Activated T-cell treated with anti-CD3 and anti-CD28 coated beads for 24 hours (primary cell): ENCODE measurements at regions not wholly inside any gene's neighbourhood (a gene's known extent, or its start where the extent isn't known, plus 50 kb on each side); places are given as distances from the start of the nearest gene placed in this dataset.
"Not testable (repeated sequence)": the region's sequence is repeated elsewhere in the genome, so short reads cannot be mapped to it uniquely, and the experiment has no call there.

ENCODE experiments used
- DNase-seq: peaks from one replicate; pipeline ENCODE4 v3.0.0-alpha.2; 2020; ENCODE audit warnings: low read depth

DNA sequence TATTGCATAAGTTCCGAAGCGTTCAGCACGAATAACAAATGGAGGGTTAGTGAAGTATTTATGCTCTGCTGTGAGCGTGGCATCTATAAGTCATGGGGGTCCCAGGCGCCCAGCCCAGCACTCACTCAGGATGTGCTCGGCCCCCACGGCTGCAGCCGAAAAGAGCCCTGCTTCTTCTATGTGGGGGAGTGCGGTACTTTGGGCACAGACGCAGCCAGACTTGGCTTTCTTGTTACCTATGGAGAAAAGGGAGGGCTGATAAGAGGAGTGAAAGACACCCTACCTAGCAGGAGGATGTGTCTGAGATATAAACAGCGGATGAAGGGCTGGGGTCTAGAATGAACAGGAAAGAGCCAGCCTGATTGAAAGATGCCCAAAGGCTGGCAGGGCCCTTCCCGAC lies 51.4 kb downstream of the MRPL36 start:
- DNase-seq, result no peak

DNA sequence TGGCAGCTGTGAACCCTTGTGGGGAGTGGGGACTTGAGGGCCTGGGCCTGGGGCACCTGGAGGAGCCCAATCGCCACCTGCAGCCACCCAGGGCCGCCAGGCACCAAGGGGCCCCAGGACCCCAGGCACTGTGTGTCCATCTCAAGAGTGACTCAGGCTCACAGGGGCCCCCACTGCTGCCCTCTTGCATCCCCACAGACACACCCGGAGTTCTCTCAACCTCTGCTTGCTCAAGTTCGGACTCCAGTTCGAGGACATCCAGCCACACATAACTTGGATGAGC lies 51.9 kb downstream of the MRPL36 start:
- no peak for DNase-seq

DNA sequence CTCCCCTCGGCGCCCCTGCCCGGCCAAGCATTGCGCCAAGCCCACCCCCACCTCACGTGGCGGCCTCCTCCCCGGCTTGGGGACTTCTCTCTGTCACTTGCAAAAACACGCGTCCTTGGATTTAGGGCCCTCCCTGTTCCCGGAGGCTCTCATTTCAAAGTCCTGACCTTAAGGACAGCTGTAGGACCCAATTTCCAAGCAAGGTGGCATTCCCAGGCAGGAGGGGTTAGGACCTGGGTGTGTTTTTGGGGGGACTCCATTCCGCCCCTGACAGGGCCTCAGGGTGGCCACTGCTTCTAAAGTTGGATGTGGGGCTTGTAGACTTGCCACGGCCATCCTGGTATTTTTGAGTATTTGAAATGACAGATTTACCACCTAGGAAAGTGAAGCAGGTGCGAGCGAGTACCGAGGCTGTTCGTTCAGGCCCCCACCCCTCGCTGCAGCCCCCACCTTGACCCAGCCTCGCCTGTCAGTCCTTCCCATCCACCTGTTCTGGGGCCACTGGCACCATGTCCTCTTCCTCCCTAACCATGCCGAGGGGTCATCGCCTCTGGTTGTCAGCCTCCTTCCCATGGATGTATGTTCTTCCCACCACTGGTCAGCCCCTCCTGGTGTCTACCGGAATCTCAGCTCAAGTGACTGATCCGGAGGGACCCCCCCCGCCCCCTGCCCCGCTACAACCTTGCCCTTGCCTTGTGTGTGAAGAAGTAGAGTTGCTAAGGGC lies 52.4 kb downstream of the MRPL36 start:
- no peak for DNase-seq

DNA sequence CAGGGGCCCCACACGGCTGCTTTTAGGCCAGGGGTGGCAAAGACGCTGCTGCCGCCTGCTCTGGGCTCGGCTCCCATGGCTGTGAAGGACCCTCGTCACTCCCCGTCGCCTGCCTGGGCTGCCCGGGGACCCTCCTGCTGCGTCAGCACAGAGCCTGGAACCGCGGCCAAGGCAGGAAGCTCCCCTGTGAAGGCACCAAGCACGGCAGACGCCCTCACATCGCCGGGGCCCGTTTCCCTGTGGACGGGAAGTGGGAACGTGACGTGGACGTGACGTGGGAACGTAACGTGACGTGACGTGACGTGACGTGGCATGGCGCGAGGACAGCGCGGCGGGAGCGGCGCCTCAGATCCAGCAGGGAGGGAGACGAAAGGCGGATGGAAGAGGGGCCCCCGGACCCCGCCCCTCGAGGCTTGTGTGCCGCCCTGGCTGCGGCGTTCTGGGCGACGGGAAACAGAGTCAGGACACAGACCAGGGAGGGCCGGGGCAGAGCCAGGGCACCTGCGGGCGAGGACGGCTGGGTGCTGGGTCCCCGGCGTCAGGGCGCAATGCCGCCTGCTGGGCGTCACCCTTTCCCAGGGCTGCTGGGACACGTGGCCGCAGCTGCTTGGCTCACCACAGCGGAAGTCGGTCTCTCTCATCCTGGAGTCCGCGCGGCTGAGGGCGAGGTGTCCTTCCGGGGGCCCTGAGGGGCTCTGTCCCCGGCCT lies 53.1 kb downstream of the MRPL36 start:
- DNase-seq, result no peak

GRCh38 chr5:1745796-1746370 lies 53.8 kb downstream of the MRPL36 start:
- DNase-seq, result no peak

DNA sequence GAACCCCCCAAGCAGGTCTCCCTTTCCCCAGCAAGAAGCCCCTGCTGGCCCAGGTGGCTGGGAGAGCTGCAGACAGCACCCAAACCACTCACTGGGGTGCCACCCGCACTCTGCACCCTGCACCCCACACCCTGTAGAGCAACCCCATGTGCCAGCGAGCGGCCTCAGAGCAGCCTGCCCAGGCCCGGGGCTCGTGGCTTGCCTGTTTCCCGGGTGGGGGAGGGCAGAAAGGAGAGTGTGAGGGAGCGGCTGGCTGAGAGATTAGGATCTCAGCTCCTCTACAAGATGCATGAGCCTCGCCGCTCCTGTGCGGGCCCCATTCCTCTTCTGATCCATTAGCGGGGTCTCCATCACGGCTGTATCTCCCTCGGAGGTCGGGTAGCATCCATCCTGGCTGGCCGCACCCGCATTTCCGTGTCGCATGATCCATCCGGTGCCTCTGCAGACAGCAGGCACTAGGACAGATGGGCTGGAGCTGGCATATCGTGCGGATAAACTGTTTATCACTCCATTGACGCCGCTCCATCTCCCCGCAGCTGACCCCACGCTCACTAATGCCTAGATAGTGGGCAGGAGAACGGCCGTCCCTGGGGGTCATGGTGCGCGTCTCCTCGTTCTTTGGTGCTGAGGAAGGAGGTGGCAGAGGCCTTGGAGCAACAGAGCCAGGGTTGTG lies 54.4 kb downstream of the MRPL36 start:
- DNase-seq, result no peak

- DNase-seq, result no peak
Measured at GRCh38 chr5:1744393-1745122, 55.1 kb downstream of the MRPL36 start.

DNA sequence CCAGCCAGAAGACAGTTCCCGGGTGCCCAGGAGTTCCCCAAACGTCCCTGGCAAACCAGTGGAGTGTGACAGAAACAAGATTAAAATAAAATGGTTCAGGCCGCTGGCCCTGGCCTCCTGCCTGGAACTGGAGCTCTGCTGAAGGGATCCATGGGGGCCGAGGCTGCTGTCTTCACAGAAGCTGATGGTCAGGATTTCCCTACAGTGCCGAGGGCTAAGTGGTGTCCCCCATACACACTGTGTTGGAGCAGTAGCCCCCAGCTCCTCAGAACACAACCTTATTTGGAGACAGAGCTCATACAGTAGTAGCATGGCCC lies 55.9 kb downstream of the MRPL36 start:
- no peak for DNase-seq

GRCh38 chr5:1743061-1743768 lies 56.4 kb downstream of the MRPL36 start:
- no peak for DNase-seq

DNA sequence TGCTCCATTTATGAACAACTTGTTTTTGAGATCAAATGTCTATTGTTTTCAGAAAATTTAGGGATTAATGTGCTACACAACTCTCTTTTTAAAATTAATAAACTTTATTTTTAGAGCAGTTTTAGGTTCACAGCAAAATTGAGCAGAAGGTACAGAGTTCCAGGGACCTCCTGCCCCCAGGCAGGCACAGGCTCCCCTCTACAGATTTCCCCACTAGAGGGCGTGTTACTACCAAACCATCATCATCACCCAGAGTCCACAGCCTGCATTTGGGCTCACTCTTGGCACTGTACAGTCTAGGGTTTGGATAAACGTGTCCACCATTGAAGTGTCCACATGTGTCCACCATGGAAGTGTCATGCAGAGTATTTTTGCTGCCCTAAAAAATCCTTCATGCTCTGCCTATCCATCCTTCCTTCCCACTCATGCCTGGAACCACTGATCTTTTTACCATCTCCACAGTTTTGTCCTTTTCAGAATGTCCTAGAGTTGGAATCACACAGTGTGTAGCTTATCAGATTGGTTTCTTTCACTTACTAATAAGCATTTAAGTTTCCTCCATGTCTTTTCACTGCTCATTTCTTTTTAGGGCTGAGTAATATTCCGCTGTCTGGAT lies 61.7 kb downstream of the MRPL36 start:
- peak; percentile 28 for DNase-seq

DNA sequence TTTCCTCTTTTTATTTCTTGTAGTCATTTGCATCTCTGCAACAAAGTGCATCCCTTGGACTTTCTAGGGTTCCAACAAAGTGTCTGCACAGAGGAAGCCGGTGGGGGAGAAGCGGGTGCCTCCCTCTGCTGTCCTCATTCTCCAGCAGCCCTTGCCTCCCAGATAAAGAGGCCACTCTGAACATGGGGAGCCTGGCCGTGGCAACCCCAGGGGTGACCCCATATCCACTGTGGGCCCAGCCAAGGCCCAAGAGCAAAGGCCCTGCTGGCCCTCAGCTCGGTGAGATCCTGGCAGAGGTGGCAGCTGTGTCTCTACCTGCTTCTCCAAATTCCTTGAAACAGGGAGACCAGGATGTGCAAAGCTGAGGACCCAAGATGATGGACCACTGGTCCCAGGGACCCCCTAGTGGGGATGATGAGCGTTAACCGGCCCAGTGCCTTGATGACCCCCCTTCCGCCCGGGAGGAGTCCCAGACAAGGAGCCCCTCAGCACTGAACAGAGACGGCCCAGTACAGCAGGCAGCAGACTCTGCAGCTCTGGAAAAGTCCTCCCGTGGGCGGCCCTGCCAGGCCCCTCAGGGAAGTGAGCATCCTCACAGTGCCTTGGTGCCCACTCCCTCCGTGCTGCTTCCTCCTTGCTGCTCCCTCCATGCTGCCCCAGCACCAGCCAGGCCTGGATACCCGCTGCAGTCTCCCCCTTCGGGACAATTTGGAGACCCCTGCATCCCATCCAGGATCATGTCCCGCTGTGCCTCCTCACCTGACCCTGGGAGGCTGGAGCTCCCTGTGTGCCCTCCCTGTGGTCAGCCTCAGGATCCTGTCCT lies 62.5 kb downstream of the MRPL36 start:
- no peak for DNase-seq

GRCh38 chr5:1736065-1736464 lies 63.6 kb downstream of the MRPL36 start:
- no peak for DNase-seq

DNA sequence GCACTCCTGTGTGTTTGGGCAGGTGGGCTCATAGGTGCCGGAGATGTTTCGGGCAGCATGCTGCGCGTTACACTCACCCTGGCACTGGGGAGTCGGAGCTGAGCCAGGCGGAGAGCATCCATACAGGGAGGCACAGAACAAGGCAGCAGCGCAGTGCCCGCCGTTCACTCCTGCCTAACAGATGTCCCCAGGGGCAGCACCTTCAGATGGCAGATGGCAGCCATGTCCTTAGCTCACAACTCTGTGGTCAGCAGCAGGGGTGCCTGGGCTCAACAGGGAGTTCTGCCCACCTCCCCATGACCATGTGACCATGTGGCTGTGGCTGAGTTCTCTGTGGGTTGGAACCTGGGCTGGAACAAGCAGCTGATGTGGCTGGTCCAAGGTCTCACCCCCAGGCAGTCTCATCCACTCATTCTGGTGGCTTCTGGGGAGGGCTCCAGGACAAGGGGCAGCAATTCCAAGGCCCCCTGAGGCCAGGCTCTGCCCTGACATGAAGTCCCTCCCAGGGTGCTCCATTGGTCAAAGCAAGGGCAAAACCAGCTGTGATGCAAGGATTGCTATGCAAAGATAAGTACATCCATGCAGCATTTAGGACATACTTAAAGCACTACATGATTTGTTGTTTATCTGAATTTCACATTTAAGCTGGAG lies 64.2 kb downstream of the MRPL36 start:
- no peak for DNase-seq

DNA sequence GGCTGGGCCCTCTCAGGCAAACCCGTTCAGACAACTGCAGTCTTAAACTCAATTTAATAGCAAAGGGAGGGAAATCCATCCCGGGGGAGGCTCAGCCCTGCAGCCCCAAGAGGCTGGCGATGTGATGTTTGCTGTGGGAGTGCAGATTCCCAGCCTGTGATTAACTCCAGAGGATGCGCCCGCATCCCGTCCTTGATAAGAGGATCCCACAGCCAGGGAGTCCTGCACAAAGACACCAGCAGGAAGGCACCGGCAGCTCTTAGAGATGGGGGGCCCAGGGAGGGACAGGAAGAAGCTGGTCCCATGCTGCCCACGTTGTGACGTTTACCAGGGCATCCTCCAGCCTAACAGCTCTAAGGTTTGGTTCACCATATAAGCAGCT lies 64.7 kb downstream of the MRPL36 start:
- DNase-seq, result no peak

DNA sequence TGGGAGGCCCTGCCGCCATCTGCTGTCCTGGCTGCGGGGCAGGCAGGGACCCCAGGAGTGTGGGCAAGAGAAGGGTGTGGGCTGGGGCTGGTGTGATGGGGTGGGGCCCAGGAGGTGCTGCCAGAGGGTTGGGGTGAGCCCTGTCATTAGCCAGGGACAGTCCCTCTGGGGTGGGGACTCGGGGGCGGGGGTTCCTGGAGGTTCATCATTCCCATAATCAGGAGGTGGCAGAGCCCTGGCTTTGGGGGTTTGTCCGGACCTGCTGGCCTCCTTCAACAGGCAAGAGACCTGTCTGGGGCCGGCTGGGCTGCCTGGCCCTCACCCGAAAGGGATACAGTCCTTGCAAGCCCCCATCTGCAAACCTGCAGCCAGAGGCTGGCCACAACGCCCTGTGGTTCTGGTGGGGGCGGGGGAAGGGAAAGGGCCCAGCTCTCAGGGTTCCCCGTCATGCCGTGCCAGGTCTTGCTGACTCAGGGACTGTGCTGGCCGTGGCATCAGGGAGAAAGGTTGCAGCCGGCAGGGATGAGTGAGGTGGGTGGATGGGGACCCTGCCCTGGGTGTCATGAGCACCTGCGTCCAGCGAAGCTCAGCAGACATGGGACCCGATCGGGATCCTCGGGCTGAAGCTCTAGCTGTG lies 65.2 kb downstream of the MRPL36 start:
- no peak for DNase-seq

GRCh38 chr5:1733369-1733768 lies 66.3 kb downstream of the MRPL36 start:
- no peak for DNase-seq

DNA sequence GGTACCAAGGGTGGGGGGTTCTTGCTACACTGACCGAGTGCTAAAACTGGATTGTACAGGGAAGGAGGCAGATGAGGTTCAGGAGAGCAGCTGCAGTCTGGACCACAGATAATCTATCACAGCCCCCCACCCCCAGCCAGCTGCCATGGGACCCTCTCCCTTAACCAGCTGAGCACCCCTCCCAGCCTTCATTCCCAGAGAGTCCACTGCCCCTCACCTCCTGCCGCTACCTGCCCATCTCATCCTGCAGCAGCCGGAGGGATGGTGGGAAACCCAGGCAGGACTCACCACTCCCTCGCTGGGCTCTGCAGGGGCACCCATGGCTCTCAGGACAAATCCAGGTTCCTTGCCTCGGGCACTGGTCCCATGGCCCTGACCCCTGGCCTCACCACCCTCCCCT lies 66.7 kb downstream of the MRPL36 start:
- no peak for DNase-seq

DNA sequence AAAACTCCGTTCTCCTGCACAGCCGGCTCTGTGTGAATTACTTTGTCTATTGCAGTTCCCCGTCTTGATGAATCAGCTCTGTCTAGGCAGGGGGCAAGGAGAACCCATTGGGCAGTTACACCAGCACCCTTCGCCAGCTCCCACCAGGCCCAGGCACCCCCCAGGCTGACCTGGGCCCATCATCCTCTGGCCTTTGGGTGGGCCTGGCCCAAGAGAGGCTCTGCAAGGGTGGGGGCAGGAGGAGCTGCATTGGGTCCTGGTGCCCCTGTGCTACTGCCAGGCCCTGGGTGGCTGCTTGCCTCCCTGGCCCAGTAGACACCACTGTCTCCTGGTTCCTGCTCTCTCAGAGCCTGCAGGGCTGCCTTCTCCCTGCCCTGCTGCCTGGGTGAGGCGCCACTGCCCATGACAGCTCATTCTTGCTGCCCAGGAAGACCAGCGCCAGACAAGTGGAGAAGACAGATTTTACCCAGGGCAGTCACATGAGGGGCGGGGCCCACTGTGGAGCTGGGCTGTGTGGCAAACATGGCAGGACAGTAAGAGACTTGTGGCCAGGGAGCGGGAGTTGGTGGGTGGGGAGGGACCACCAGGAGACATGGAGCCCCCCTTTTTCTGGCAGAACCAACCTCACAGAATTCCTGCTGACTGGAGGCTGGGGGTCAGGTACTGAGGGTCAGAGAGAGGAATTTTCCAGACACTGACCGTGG lies 67.2 kb downstream of the MRPL36 start:
- DNase-seq, result no peak

- DNase-seq, result not testable (repeated sequence)
Measured at GRCh38 chr5:1731855-1732237, 67.8 kb downstream of the MRPL36 start.
